Smooth muscle cell (in vitro differentiated cells): ENCODE measurements at regions not wholly inside any gene's neighbourhood (a gene's known extent, or its start where the extent isn't known, plus 50 kb on each side); places are given as distances from the start of the nearest gene placed in this dataset.

Source experiments
- DNase-seq: peaks from one replicate; lab custom pipeline; 2025; ENCODE audit not compliant: unreplicated experiment; lab: John Stamatoyannopoulos, UW
- H2AFZ ChIP-seq: fragments of 200-600 bp; sonication (generic); 2 replicates; pipeline ENCODE4 v1.6.0; 2016; ENCODE audit warnings: antibody characterized with exemption, low read depth, mild to moderate bottlenecking
- H3F3A ChIP-seq: fragments of 200-600 bp; sonication (generic); 2 replicates; pipeline ENCODE4 v1.6.0; 2017; ENCODE audit warnings: antibody characterized with exemption, low read depth
- H3K27ac ChIP-seq: fragments of 200-600 bp; sonication (generic); 2 replicates; pipeline ENCODE4 v1.5.1; 2016; ENCODE audit warnings: low read depth, mild to moderate bottlenecking
- H3K27me3 ChIP-seq: fragments of 200-600 bp; sonication (generic); 2 replicates; pipeline ENCODE4 v1.6.1; 2016; ENCODE audit warnings: low read depth, mild to moderate bottlenecking
- H3K36me3 ChIP-seq: fragments of 200-600 bp; sonication (generic); 2 replicates; pipeline ENCODE4 v1.5.1; 2016; ENCODE audit warnings: low read depth
- H3K4me1 ChIP-seq: fragments of 200-600 bp; sonication (generic); 2 replicates; pipeline ENCODE4 v1.5.1; 2016; ENCODE audit warnings: low read depth
- H3K4me2 ChIP-seq: fragments of 200-600 bp; sonication (generic); 2 replicates; pipeline ENCODE4 v1.6.0; 2016; ENCODE audit warnings: mild to moderate bottlenecking
- H3K4me3 ChIP-seq: fragments of 200-600 bp; sonication (generic); 2 replicates; pipeline ENCODE4 v1.5.1; 2016; ENCODE audit warnings: mild to moderate bottlenecking
- H3K79me2 ChIP-seq: fragments of 200-600 bp; sonication (generic); 2 replicates; pipeline ENCODE4 v1.6.0; 2016; ENCODE audit warnings: low read depth, mild to moderate bottlenecking
- H3K9ac ChIP-seq: fragments of 200-600 bp; sonication (generic); 2 replicates; pipeline ENCODE4 v1.6.0; 2016; ENCODE audit warnings: low read depth
- H3K9me3 ChIP-seq: fragments of 200-600 bp; sonication (generic); replicated peaks from 2 replicates; pipeline ENCODE4 v1.5.1; 2016; ENCODE audit warnings: low read depth
- H4K20me1 ChIP-seq: fragments of 200-600 bp; sonication (generic); 2 replicates; pipeline ENCODE4 v1.6.0; 2016; ENCODE audit warnings: low read depth
- CTCF ChIP-seq: fragments of 200-600 bp; sonication (generic); IDR thresholded peaks from 2 replicates; pipeline ENCODE4 v1.5.1; 2017; ENCODE audit warnings: borderline replicate concordance, mild to moderate bottlenecking, antibody characterized with exemption; ENCODE audit not compliant: insufficient read depth, poor library complexity, severe bottlenecking
- WGBS: methylation state at CpG from one replicate; pipeline ENCODE4 v1.1.7; 2016; ENCODE audit warnings: low lambda C conversion rate; 5-methylcytosine and 5-hydroxymethylcytosine counted together

GRCh38 chr6:102717252-102717651, 1323.7 kb downstream of the GRIK2 start:
- H3K36me3 ChIP-seq = no peaks in the 10 kb centered on the region
- H3K4me1 ChIP-seq = peaks cover 34% of the 10 kb centered on the region
- H3K4me2 ChIP-seq = no peak overlapping the region
- no peaks in the 10 kb centered on the region for H3F3A ChIP-seq
- H3K9me3 ChIP-seq = no peaks in the 10 kb centered on the region
- 98% methylated on average over 2 of the region's 2 CpGs for WGBS
- no peak for TF ChIP-seq CTCF
- H3K79me2 ChIP-seq = no peaks in the 10 kb centered on the region
- no peak overlapping the region for H2AFZ ChIP-seq
- no peak overlapping the region for H3K27ac ChIP-seq
- H3K27me3 ChIP-seq = no peaks in the 10 kb centered on the region
- no peak overlapping the region for H3K4me3 ChIP-seq
- H3K9ac ChIP-seq = no peak overlapping the region
- H4K20me1 ChIP-seq = no peaks in the 10 kb centered on the region
- DNase-seq = no peak

- no peak for DNase-seq
- Histone ChIP-seq H3K4me3 (no peak overlapping the region), H3K4me2 (no peak overlapping the region), H3K79me2 (no peaks in the 10 kb centered on the region), H2AFZ (no peak overlapping the region), H3F3A (no peaks in the 10 kb centered on the region), H3K9me3 (no peaks in the 10 kb centered on the region), H3K36me3 (no peaks in the 10 kb centered on the region), H3K4me1 (no peaks in the 10 kb centered on the region), H3K9ac (no peak overlapping the region), H3K27me3 (no peaks in the 10 kb centered on the region), H4K20me1 (no peaks in the 10 kb centered on the region), H3K27ac (no peak overlapping the region)
- 95% methylated on average over 8 of the region's 8 CpGs for whole genome bisulfite sequencing
- no peak for TF ChIP-seq CTCF
Observed at GRCh38 chr6:102701019-102701418, 1307.5 kb downstream of the GRIK2 start.

- Histone ChIP-seq H3K36me3 (no peaks in the 10 kb centered on the region), H3K27ac (no peak overlapping the region), H3K27me3 (peaks cover 10% of the 10 kb centered on the region), H3K79me2 (no peaks in the 10 kb centered on the region), H2AFZ (no peak overlapping the region), H3K9ac (no peak overlapping the region), H3K4me2 (no peak overlapping the region), H3K4me3 (no peak overlapping the region), H3K9me3 (no peaks in the 10 kb centered on the region), H3K4me1 (no peaks in the 10 kb centered on the region), H4K20me1 (no peaks in the 10 kb centered on the region), H3F3A (no peaks in the 10 kb centered on the region)
- DNase-seq = no peak
- 58% methylated on average over 1 of the region's 1 CpG for WGBS
- TF ChIP-seq CTCF = no peak
Observed at GRCh38 chr6:102686461-102686860, 1293.0 kb downstream of the GRIK2 start.

- Histone ChIP-seq H4K20me1 (no peaks in the 10 kb centered on the region), H3K27ac (no peak overlapping the region), H3K9ac (no peak overlapping the region), H3F3A (no peaks in the 10 kb centered on the region), H3K27me3 (peaks cover 11% of the 10 kb centered on the region), H3K79me2 (no peaks in the 10 kb centered on the region), H3K4me3 (no peak overlapping the region), H3K36me3 (no peaks in the 10 kb centered on the region), H3K9me3 (no peaks in the 10 kb centered on the region), H2AFZ (no peak overlapping the region), H3K4me2 (no peak overlapping the region), H3K4me1 (no peaks in the 10 kb centered on the region)
- 41% methylated on average over 2 of the region's 2 CpGs for WGBS
- TF ChIP-seq CTCF = no peak
- DNase-seq = no peak
Observed at GRCh38 chr6:102680413-102680812, 1286.9 kb downstream of the GRIK2 start.
